ENCODE measurements at regions not wholly inside any gene's neighbourhood (a gene's known extent, or its start where the extent isn't known, plus 50 kb on each side); places are given as distances from the start of the nearest gene placed in this dataset.
"Not testable (repeated sequence)": the region's sequence is repeated elsewhere in the genome, so short reads cannot be mapped to it uniquely, and the experiment has no call there.

- DNase-seq (ENCODE audit: low spot score), result no peak
These were observed 50.3 kb downstream of the GASK1B start for GRCh38 chr4:158122501-158122900.

GRCh38 chr4:158121161-158121579, 51.7 kb downstream of the GASK1B start:
- peak; percentile 9 for DNase-seq (ENCODE audit: low spot score)

- DNase-seq (ENCODE audit: low spot score), result peak; percentile 40
These were observed 52.1 kb downstream of the GASK1B start for GRCh38 chr4:158120645-158121151.

GRCh38 chr4:158112611-158113010, 60.2 kb downstream of the GASK1B start:
- no peak for DNase-seq (ENCODE audit: low spot score)

- no peak for DNase-seq (ENCODE audit: low spot score)
These were observed 61.6 kb downstream of the GASK1B start for GRCh38 chr4:158111241-158111640.

GRCh38 chr4:158102904-158103303, 69.9 kb downstream of the GASK1B start:
- no peak for DNase-seq (ENCODE audit: low spot score)

GRCh38 chr4:158099686-158100085, 73.1 kb downstream of the GASK1B start:
- DNase-seq (ENCODE audit: low spot score), result no peak

GRCh38 chr4:158098802-158099201, 74.0 kb downstream of the GASK1B start:
- DNase-seq (ENCODE audit: low spot score), result no peak

GRCh38 chr4:158094413-158095134, 78.3 kb downstream of the GASK1B start:
- DNase-seq (ENCODE audit: low spot score), result no peak

- DNase-seq (ENCODE audit: low spot score), result peak; percentile 19
These were observed 82.5 kb downstream of the GASK1B start for GRCh38 chr4:158090323-158090722.

- DNase-seq (ENCODE audit: low spot score), result not testable (repeated sequence)
These were observed 82.9 kb downstream of the GASK1B start for GRCh38 chr4:158089897-158090296.

GRCh38 chr4:158080354-158080753, 92.5 kb downstream of the GASK1B start:
- no peak for DNase-seq (ENCODE audit: low spot score)

- no peak for DNase-seq (ENCODE audit: low spot score)
These were observed 93.2 kb downstream of the GASK1B start for GRCh38 chr4:158079661-158080060.

GRCh38 chr4:158077835-158078234, 95.0 kb downstream of the GASK1B start:
- no peak for DNase-seq (ENCODE audit: low spot score)

GRCh38 chr4:158074851-158075250, 98.0 kb downstream of the GASK1B start:
- DNase-seq (ENCODE audit: low spot score), result no peak

- DNase-seq (ENCODE audit: low spot score), result no peak
These were observed 100.9 kb downstream of the GASK1B start for GRCh38 chr4:158071931-158072330.

GRCh38 chr4:158068068-158068467, 104.8 kb downstream of the GASK1B start:
- DNase-seq (ENCODE audit: low spot score), result no peak

- DNase-seq (ENCODE audit: low spot score), result no peak
These were observed 105.2 kb downstream of the GASK1B start for GRCh38 chr4:158067646-158068045.

GRCh38 chr4:158065603-158066002, 107.2 kb downstream of the GASK1B start:
- no peak for DNase-seq (ENCODE audit: low spot score)

- no peak for DNase-seq (ENCODE audit: low spot score)
These were observed 107.6 kb downstream of the GASK1B start for GRCh38 chr4:158065176-158065575.

GRCh38 chr4:158056689-158057245, 116.1 kb downstream of the GASK1B start:
- DNase-seq (ENCODE audit: low spot score), result no peak

- no peak for DNase-seq (ENCODE audit: low spot score)
These were observed 117.2 kb downstream of the GASK1B start for GRCh38 chr4:158055668-158056067.

GRCh38 chr4:158053801-158054200, 119.0 kb downstream of the GASK1B start:
- no peak for DNase-seq (ENCODE audit: low spot score)

GRCh38 chr4:158053086-158053485, 119.7 kb downstream of the GASK1B start:
- DNase-seq (ENCODE audit: low spot score), result no peak

All from Ammon's horn (tissue), 1 donor.